ENCODE measurements at regions not wholly inside any gene's neighbourhood (a gene's known extent, or its start where the extent isn't known, plus 50 kb on each side); places are given as distances from the start of the nearest gene placed in this dataset.

GRCh38 chr21:28761674-28762356 lies 230.9 kb downstream of the LTN1 start (continued):
- TF ChIP-seq MGA (IDR thresholded peaks at IDR 0.05) (no peak), L3MBTL2 (IDR thresholded peaks at IDR 0.05) (no peak), ESRRA (IDR thresholded peaks at IDR 0.05; ENCODE audit: borderline replicate concordance, low read depth) (no peak), SMARCE1 (IDR thresholded peaks at IDR 0.05) (no peak), ARID1B (IDR thresholded peaks at IDR 0.05) (no peak), EZH2 (IDR thresholded peaks at IDR 0.05; ENCODE audit: borderline replicate concordance, low read depth, low read length) (no peak), ZBTB40 (IDR thresholded peaks at IDR 0.05) (no peak), ZBTB40 (CRISPR knock-in tag; IDR thresholded peaks at IDR 0.05) (no peak)
